Fibroblast of lung (primary cell): ENCODE measurements at regions not wholly inside any gene's neighbourhood (a gene's known extent, or its start where the extent isn't known, plus 50 kb on each side); places are given as distances from the start of the nearest gene placed in this dataset.

Experiments used
- EZH2 ChIP-seq: IDR thresholded peaks from 2 replicates; pipeline ENCODE4 v1.5.1; 2012; ENCODE audit warnings: low read length, control low read depth, mild to moderate bottlenecking; ENCODE audit errors: missing control alignments
- TF ChIP-seq, protein P1 (sequence below), 2 donors: IDR thresholded peaks in 1 of 2; conservative IDR thresholded peaks in 1 of 2; 1 replicate in 1 of 2; 2 replicates in 1 of 2; pipeline ENCODE4 v1.5.1; 2011 to 2012; ENCODE audit warnings: low read length in 2 of 2, control low read depth in 1 of 2, inconsistent platforms in 1 of 2, low read depth in 1 of 2, mild to moderate bottlenecking in 1 of 2

DNA sequence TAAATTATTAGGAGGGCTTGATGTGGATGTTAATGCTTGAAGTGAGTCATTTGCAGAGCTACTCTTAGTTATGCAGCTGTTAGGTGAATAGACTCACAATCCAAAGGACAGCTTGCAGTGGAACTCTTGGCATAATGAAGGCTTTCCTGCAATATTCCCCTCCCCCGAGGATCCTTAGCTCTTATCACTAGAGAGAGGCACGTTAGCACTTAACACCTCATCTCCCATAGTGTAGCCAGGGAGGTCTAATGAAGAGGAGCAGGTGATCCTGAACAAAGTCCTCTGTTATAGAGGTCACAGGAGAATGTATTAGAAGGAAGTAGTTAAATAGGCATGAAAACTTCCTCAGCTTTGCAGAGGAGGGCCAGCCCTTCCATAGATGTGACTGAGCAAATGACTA lies 919.2 kb upstream of the FAT3 start:
- TF ChIP-seq, protein P1, sequence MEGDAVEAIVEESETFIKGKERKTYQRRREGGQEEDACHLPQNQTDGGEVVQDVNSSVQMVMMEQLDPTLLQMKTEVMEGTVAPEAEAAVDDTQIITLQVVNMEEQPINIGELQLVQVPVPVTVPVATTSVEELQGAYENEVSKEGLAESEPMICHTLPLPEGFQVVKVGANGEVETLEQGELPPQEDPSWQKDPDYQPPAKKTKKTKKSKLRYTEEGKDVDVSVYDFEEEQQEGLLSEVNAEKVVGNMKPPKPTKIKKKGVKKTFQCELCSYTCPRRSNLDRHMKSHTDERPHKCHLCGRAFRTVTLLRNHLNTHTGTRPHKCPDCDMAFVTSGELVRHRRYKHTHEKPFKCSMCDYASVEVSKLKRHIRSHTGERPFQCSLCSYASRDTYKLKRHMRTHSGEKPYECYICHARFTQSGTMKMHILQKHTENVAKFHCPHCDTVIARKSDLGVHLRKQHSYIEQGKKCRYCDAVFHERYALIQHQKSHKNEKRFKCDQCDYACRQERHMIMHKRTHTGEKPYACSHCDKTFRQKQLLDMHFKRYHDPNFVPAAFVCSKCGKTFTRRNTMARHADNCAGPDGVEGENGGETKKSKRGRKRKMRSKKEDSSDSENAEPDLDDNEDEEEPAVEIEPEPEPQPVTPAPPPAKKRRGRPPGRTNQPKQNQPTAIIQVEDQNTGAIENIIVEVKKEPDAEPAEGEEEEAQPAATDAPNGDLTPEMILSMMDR (conservative IDR thresholded peaks at IDR 0.05 in 1 of 2, IDR thresholded peaks at IDR 0.05 in 1 of 2; ENCODE audit: low read depth in 1 of 2, low read length in 2 of 2) = no peak
- no peak for TF ChIP-seq EZH2
